Gastroesophageal sphincter (tissue), 4 donors: ENCODE measurements at regions not wholly inside any gene's neighbourhood (a gene's known extent, or its start where the extent isn't known, plus 50 kb on each side); places are given as distances from the start of the nearest gene placed in this dataset.

Source experiments
- ATAC-seq: fragments of 150-250 bp; one replicate; pipeline ENCODE4 v1.9.1; 2016; ENCODE audit warnings: mild to moderate bottlenecking, moderate library complexity
- H3K27ac ChIP-seq, 4 donors: fragments of 200-600 bp; sonication (generic) in 3 of 4; 1 replicate in 3 of 4; 2 replicates in 1 of 4; pipeline ENCODE4 v1.5.1; 2016 to 2019
- H3K27me3 ChIP-seq: fragments of 200-600 bp; sonication (generic); one replicate; pipeline ENCODE4 v1.5.1; 2019
- H3K36me3 ChIP-seq, 2 donors: fragments of 200-600 bp; sonication (generic); one replicate each; pipeline ENCODE4 v1.5.1; 2019; ENCODE audit warnings: control low read depth in 1 of 2
- H3K4me1 ChIP-seq, 3 donors: fragments of 200-600 bp; sonication (generic); 1 replicate in 2 of 3; 2 replicates in 1 of 3; pipeline ENCODE4 v1.5.1; 2016 to 2019; ENCODE audit warnings: control low read depth in 2 of 3
- H3K4me3 ChIP-seq, 2 donors: fragments of 200-600 bp; sonication (generic); one replicate each; pipeline ENCODE4 v1.5.1; 2019; ENCODE audit warnings: mild to moderate bottlenecking in 1 of 2, moderate library complexity in 1 of 2
- H3K9me3 ChIP-seq, 3 donors: fragments of 200-600 bp; sonication (generic); one replicate each; pipeline ENCODE4 v1.5.1; 2017 to 2019; ENCODE audit warnings: control low read depth in 2 of 3
- EP300 ChIP-seq: sonication (generic); formaldehyde crosslinking; IDR thresholded peaks from one replicate; pipeline ENCODE4 v1.6.1; 2017; ENCODE audit warnings: antibody characterized with exemption, mild to moderate bottlenecking
- POLR2A ChIP-seq, 2 donors: fragments of 450-650 bp; IDR thresholded peaks; one replicate each; pipeline ENCODE4 v1.6.1; 2017; ENCODE audit warnings: antibody characterized with exemption in 2 of 2, mild to moderate bottlenecking in 2 of 2, moderate library complexity in 1 of 2
- POLR2AphosphoS5 ChIP-seq: sonication (generic); formaldehyde crosslinking; IDR thresholded peaks from one replicate; pipeline ENCODE4 v1.6.1; 2017; ENCODE audit warnings: antibody characterized with exemption
- WGBS, 2 donors: methylation state at CpG; one replicate each; pipeline ENCODE4 v1.1.5; 2018; ENCODE audit warnings: low coverage in 1 of 2; 5-methylcytosine and 5-hydroxymethylcytosine counted together
- TF ChIP-seq, protein P1 (sequence below), 4 experiments: fragments of 200-600 bp in 2 of 4; fragments of 450-650 bp in 2 of 4; sonication (generic) in 1 of 4; IDR thresholded peaks; one replicate each; pipeline ENCODE4 v1.5.1; 2017 to 2019; ENCODE audit warnings: antibody characterized with exemption in 4 of 4, mild to moderate bottlenecking in 2 of 4, moderate library complexity in 2 of 4

DNA sequence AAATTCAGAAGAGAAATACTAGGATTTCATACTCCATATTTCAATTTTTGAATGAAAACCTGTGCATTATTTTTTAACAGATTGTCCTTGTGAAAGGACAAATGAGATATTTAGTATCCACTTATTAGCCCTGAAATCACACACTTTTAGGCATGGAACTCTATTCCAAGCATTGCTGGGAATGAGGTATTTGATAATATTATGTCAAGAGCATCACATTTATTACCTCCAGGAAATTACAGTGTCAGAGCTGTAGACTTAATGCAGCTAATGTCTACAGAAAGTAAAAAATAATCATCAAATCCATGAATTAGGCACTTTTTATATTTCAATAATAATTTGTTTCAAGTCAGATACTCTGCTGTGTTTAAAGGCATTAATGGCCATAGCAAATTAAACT is 753.8 kb downstream of the REEP3 start:
- ATAC-seq = no peak
- H3K9me3 ChIP-seq = peaks cover 0 to 3% (median 0%) of the 10 kb centered on the region in 3 donors
- H3K27me3 ChIP-seq = no peaks in the 10 kb centered on the region
- no peaks in the 10 kb centered on the region for H3K4me1 ChIP-seq
- TF ChIP-seq, protein P1, sequence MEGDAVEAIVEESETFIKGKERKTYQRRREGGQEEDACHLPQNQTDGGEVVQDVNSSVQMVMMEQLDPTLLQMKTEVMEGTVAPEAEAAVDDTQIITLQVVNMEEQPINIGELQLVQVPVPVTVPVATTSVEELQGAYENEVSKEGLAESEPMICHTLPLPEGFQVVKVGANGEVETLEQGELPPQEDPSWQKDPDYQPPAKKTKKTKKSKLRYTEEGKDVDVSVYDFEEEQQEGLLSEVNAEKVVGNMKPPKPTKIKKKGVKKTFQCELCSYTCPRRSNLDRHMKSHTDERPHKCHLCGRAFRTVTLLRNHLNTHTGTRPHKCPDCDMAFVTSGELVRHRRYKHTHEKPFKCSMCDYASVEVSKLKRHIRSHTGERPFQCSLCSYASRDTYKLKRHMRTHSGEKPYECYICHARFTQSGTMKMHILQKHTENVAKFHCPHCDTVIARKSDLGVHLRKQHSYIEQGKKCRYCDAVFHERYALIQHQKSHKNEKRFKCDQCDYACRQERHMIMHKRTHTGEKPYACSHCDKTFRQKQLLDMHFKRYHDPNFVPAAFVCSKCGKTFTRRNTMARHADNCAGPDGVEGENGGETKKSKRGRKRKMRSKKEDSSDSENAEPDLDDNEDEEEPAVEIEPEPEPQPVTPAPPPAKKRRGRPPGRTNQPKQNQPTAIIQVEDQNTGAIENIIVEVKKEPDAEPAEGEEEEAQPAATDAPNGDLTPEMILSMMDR (IDR thresholded peaks at IDR 0.05) = no peak
- TF ChIP-seq EP300 (no peak), POLR2AphosphoS5 (no peak), POLR2A (IDR thresholded peaks at IDR 0.05) (no peak)
- H3K27ac ChIP-seq = no peak overlapping the region
- no peak overlapping the region for H3K4me3 ChIP-seq
- H3K36me3 ChIP-seq = no peaks in the 10 kb centered on the region

DNA sequence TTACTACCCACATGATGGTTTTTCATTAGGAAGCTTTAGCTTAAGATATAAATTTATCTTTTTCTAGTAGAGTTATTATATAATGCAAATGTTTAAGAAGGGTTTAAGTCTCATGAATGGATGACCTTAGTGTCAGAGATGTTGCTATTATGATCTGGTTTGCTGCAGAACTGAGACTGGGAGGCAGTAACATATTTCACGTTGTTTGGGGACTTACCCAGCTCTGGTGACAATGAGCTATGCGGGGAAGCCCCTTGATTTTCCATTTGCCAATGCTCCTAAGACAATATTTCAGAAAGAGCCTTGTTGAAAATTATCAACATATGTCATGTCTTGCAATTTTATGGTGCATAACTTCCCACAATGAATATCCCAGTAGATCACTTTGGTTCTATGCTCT is 754.6 kb downstream of the REEP3 start:
- TF ChIP-seq POLR2AphosphoS5 (no peak), EP300 (no peak)
- TF ChIP-seq, protein P1 (IDR thresholded peaks at IDR 0.05) = no peak
- no peak overlapping the region for H3K27ac ChIP-seq
- no peaks in the 10 kb centered on the region for H3K36me3 ChIP-seq
- 41 to 74% methylated on average over 2 of the region's 2 CpGs for WGBS, 2 donors
- peaks cover 0 to 3% (median 0%) of the 10 kb centered on the region in 3 donors for H3K9me3 ChIP-seq
- no peaks in the 10 kb centered on the region for H3K4me1 ChIP-seq
- H3K27me3 ChIP-seq = no peaks in the 10 kb centered on the region
- H3K4me3 ChIP-seq = no peak overlapping the region
- no peak for ATAC-seq

DNA sequence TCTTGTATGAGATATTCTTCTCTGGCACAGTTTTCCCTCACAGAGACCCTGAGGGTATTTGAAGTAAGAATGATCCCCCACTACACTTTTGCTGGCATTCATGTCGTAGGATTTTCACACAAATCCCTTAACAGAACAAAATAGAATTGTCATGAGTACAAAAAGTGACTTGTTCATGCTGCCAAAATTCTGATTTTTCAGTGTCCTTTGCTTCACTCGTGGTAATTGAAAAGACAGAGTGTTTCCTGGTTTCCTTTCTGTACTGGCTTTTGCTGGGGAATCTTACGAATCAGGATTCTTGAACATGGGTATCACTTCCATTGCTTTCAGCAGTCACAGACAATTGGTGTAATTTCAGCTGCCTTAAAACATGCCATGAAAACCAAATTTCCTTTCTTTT is 756.3 kb downstream of the REEP3 start:
- TF ChIP-seq, protein P1 (IDR thresholded peaks at IDR 0.05) = no peak
- no peak for TF ChIP-seq EP300
- TF ChIP-seq POLR2A (IDR thresholded peaks at IDR 0.05) = no peak
- TF ChIP-seq POLR2AphosphoS5 = no peak
- ATAC-seq = no peak
- no peak overlapping the region for H3K4me3 ChIP-seq
- H3K27ac ChIP-seq = no peak overlapping the region
- H3K4me1 ChIP-seq = no peaks in the 10 kb centered on the region
- 68 to 77% methylated on average over 3 of the region's 3 CpGs for WGBS, 2 donors
- peaks cover 0 to 3% (median 0%) of the 10 kb centered on the region in 3 donors for H3K9me3 ChIP-seq
- no peaks in the 10 kb centered on the region for H3K36me3 ChIP-seq
- H3K27me3 ChIP-seq = no peaks in the 10 kb centered on the region

DNA sequence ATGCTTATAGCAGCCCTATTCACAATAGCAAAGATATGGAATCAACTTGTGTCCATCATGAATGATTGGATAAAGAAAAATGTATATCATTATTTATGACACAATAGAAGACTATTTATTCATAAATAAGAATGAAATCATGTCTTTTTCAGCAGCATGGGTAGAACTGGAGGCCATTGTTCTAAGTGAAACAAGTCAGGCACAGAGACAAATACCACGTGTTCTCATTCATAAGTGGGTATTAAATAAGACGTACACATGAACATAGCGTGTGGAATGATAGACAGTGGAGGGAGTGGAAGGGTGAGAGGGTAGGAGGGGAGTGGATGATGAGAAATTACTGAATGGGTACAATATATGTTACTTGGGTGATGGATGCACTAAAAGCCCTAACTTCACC is 762.4 kb downstream of the REEP3 start:
- H3K27ac ChIP-seq = no peak overlapping the region

DNA sequence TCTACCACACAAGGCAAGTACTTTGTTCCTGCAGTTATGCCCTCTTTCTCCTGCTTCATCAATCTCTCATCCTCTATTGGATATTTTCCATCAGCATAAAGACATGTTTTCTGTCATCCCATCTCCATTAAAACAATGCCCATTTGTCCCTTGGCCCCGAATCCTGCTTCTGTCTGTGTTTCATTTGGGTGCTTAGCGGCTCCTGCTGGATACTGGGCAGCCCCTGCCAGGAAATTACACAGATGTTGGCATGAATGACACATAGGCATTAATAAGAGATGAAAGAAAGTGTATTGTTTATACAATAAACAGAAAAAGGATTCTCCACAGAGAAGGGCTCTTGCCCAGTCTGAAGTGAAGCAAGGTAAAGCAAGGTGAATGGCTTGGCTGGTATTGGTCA is 765.3 kb downstream of the REEP3 start:
- TF ChIP-seq POLR2A (IDR thresholded peaks at IDR 0.05) (no peak), POLR2AphosphoS5 (no peak), EP300 (no peak)
- TF ChIP-seq, protein P1 (IDR thresholded peaks at IDR 0.05) = no peak
- 80 to 83% methylated on average over 1 of the region's 2 CpGs for WGBS, 2 donors
- no peak overlapping the region for H3K27ac ChIP-seq

More for the DNA sequence above, 762.4 kb downstream of the REEP3 start:
- 72 to 81% methylated on average over 3 of the region's 3 CpGs for WGBS, 2 donors
- TF ChIP-seq POLR2A (IDR thresholded peaks at IDR 0.05) = no peak
- TF ChIP-seq, protein P1 (IDR thresholded peaks at IDR 0.05) = no peak
- no peak for TF ChIP-seq EP300
- TF ChIP-seq POLR2AphosphoS5 = no peak
- ATAC-seq = no peak
- no peak overlapping the region for H3K4me3 ChIP-seq
- no peaks in the 10 kb centered on the region for H3K27me3 ChIP-seq
- no peaks in the 10 kb centered on the region for H3K4me1 ChIP-seq
- peaks cover 0 to 3% (median 0%) of the 10 kb centered on the region in 3 donors for H3K9me3 ChIP-seq
- H3K36me3 ChIP-seq = no peaks in the 10 kb centered on the region

More for the DNA sequence above, 765.3 kb downstream of the REEP3 start:
- no peak for ATAC-seq
- Histone ChIP-seq H3K4me3 (no peak overlapping the region), H3K36me3 (no peaks in the 10 kb centered on the region), H3K4me1 (no peaks in the 10 kb centered on the region), H3K9me3 (no peaks in the 10 kb centered on the region), H3K27me3 (no peaks in the 10 kb centered on the region)
